GM21619 (cell line): ENCODE measurements at regions not wholly inside any gene's neighbourhood (a gene's known extent, or its start where the extent isn't known, plus 50 kb on each side); places are given as distances from the start of the nearest gene placed in this dataset.
"Not testable (repeated sequence)": the region's sequence is repeated elsewhere in the genome, so short reads cannot be mapped to it uniquely, and the experiment has no call there.

ENCODE experiments used
- ATAC-seq: cut with Tn5 transposase; IDR thresholded peaks from one replicate; pipeline ENCODE4 v1.9.1; 2021; ENCODE audit not compliant: unreplicated experiment

GRCh38 chr10:30560326-30560725 is 69.2 kb downstream of the LYZL2 start:
- ATAC-seq, result no peak

- ATAC-seq, result no peak
These were observed 70.4 kb downstream of the LYZL2 start for GRCh38 chr10:30559180-30559579.

GRCh38 chr10:30558411-30558810 is 71.1 kb downstream of the LYZL2 start:
- no peak for ATAC-seq

GRCh38 chr10:30557884-30558283 is 71.7 kb downstream of the LYZL2 start:
- no peak for ATAC-seq

- ATAC-seq, result no peak
These were observed 73.4 kb downstream of the LYZL2 start for GRCh38 chr10:30556189-30556588.

- ATAC-seq, result no peak
These were observed 74.1 kb downstream of the LYZL2 start for GRCh38 chr10:30555465-30555864.

- no peak for ATAC-seq
These were observed 75.1 kb downstream of the LYZL2 start for GRCh38 chr10:30554440-30554825.

GRCh38 chr10:30553626-30554439 is 75.7 kb downstream of the LYZL2 start:
- ATAC-seq, result no peak

GRCh38 chr10:30553018-30553625 is 76.4 kb downstream of the LYZL2 start:
- ATAC-seq, result no peak

GRCh38 chr10:30550967-30551815 is 78.4 kb downstream of the LYZL2 start:
- ATAC-seq, result no peak

GRCh38 chr10:30549134-30549687 is 80.3 kb downstream of the LYZL2 start:
- not testable (repeated sequence) for ATAC-seq

GRCh38 chr10:30546511-30546910 is 83.0 kb downstream of the LYZL2 start:
- ATAC-seq, result no peak

GRCh38 chr10:30542895-30543288 is 86.7 kb downstream of the LYZL2 start:
- ATAC-seq, result no peak

GRCh38 chr10:30542001-30542894 is 87.3 kb downstream of the LYZL2 start:
- ATAC-seq, result no peak

GRCh38 chr10:30540276-30540675 is 89.3 kb downstream of the LYZL2 start:
- no peak for ATAC-seq

GRCh38 chr10:30538086-30538485 is 91.5 kb downstream of the LYZL2 start:
- ATAC-seq, result no peak

GRCh38 chr10:30537586-30537985 is 92.0 kb downstream of the LYZL2 start:
- ATAC-seq, result no peak

GRCh38 chr10:30537158-30537557 is 92.4 kb downstream of the LYZL2 start:
- not testable (repeated sequence) for ATAC-seq

GRCh38 chr10:30536578-30536977 is 93.0 kb downstream of the LYZL2 start:
- ATAC-seq, result no peak

- ATAC-seq, result no peak
These were observed 93.9 kb downstream of the LYZL2 start for GRCh38 chr10:30535677-30536076.
